K562 (cell line): ENCODE measurements at regions not wholly inside any gene's neighbourhood (a gene's known extent, or its start where the extent isn't known, plus 50 kb on each side); places are given as distances from the start of the nearest gene placed in this dataset.

Experiments used
- ATAC-seq: fragments of 200-7000 bp; cut with Tn5 transposase; 3 replicates; pipeline ENCODE4 v1.9.1; 2020; ENCODE audit warnings: moderate library complexity
- BruUV-seq: library from RNA; stranded (reverse); fragments of 400-500 nt; replicated peaks from 2 replicates; lab custom pipeline; 2021; lab: Mats Ljungman, UMichigan
- CTCF ChIA-PET: fragments of 300-600 bp; formaldehyde crosslinking; extraction: SDS; loops from one replicate; lab custom pipeline; 2021; ENCODE audit warnings: low intra/inter-chr PET ratio; lab: Yijun Ruan, JAX
- POLR2A ChIA-PET: fragments of 300-600, 350-650 bp; sonication (Branson Sonifier 250); formaldehyde crosslinking; extraction: SDS; loops from one replicate; lab custom pipeline; 2021; ENCODE audit warnings: antibody characterized with exemption, inconsistent platforms; lab: Yijun Ruan, JAX
- DNase-seq, 4 experiments: peaks; one replicate each; pipeline versions ENCODE4 v3.0.0 to v3.0.0-alpha.2; 2011 to 2018; ENCODE audit warnings: low spot score in 3 of 4, mixed read lengths in 3 of 4; ENCODE audit errors: extremely low read depth in 1 of 4
- FAIRE-seq: peaks from 2 replicates; lab custom pipeline; 2011; peaks lifted over from hg19 to GRCh38; lab: Jason Lieb, UNC
- H2AFZ ChIP-seq: 2 replicates; pipeline ENCODE4 v1.6.0; 2011; ENCODE audit warnings: low read depth, low read length, control low read depth, inconsistent platforms
- H3K27ac ChIP-seq: fragments of 200-600 bp; 3 replicates; pipeline ENCODE4 v1.8.0; 2011; ENCODE audit warnings: low read depth, mild to moderate bottlenecking, control low read depth, inconsistent platforms, low read length, moderate library complexity, mixed read lengths; ENCODE audit errors: extremely low read depth
- H3K27me3 ChIP-seq, 2 experiments: fragments of 300-600 bp in 1 of 2; 2 replicates in 1 of 2; 3 replicates in 1 of 2; pipeline versions ENCODE4 v1.6.0 to v1.8.0; 2011; ENCODE audit warnings: inconsistent platforms in 2 of 2, low read length in 2 of 2, mild to moderate bottlenecking in 1 of 2, mixed read lengths in 1 of 2, moderate library complexity in 1 of 2; ENCODE audit not compliant: control insufficient read depth in 2 of 2, insufficient read depth in 2 of 2
- H3K36me3 ChIP-seq: fragments of 300-600 bp; 3 replicates; pipeline ENCODE4 v1.8.0; 2011; ENCODE audit warnings: mild to moderate bottlenecking, low read length, inconsistent platforms; ENCODE audit not compliant: control insufficient read depth, insufficient read depth
- H3K4me1 ChIP-seq, 2 experiments: fragments of 200-600 bp in 1 of 2; replicated peaks in 1 of 2; 2 replicates in 1 of 2; 3 replicates in 1 of 2; pipeline versions ENCODE4 v1.5.1 to v1.8.0; 2011; ENCODE audit warnings: inconsistent platforms in 2 of 2, low read length in 2 of 2, mild to moderate bottlenecking in 1 of 2, mixed read lengths in 1 of 2, moderate library complexity in 1 of 2; ENCODE audit not compliant: control insufficient read depth in 2 of 2, insufficient read depth in 2 of 2
- H3K4me2 ChIP-seq: 2 replicates; pipeline ENCODE4 v1.6.1; 2011; ENCODE audit warnings: low read length, control low read depth, inconsistent platforms, mixed read lengths; ENCODE audit not compliant: insufficient read depth
- H3K4me3 ChIP-seq: fragments of 200-600 bp; sonication (generic), shearing (Covaris generic); 2 replicates; pipeline ENCODE4 v1.5.1; 2016; ENCODE audit warnings: control low read depth, inconsistent platforms
- H3K79me2 ChIP-seq: fragments of 200-600 bp; 3 replicates; pipeline ENCODE4 v1.8.0; 2011; ENCODE audit warnings: low read length, inconsistent platforms; ENCODE audit not compliant: control insufficient read depth, insufficient read depth
- H3K9ac ChIP-seq, 2 experiments: 2 replicates each; pipeline versions ENCODE4 v1.6.0 to v1.6.1; 2011; ENCODE audit warnings: low read depth in 2 of 2, low read length in 2 of 2, control low read depth in 1 of 2, inconsistent platforms in 1 of 2, mild to moderate bottlenecking in 1 of 2, mixed read lengths in 1 of 2; ENCODE audit not compliant: insufficient read depth in 1 of 2
- H3K9me1 ChIP-seq: one replicate; pipeline ENCODE4 v1.6.0; 2011; ENCODE audit warnings: inconsistent platforms, mild to moderate bottlenecking, low read length, moderate library complexity; ENCODE audit not compliant: control insufficient read depth, insufficient read depth
- H3K9me3 ChIP-seq: replicated peaks from 2 replicates; pipeline ENCODE4 v1.5.1; 2011; ENCODE audit warnings: low read depth, low read length, inconsistent platforms; ENCODE audit not compliant: control insufficient read depth, insufficient read depth
- H4K20me1 ChIP-seq: replicated peaks from 2 replicates; pipeline ENCODE4 v1.6.1; 2011; ENCODE audit warnings: low read length, inconsistent platforms, mixed read lengths; ENCODE audit not compliant: control insufficient read depth, insufficient read depth
- ARHGAP35 ChIP-seq: fragments of 450-650 bp; IDR thresholded peaks from 2 replicates; pipeline ENCODE4 v1.6.1; 2018; ENCODE audit not compliant: partially characterized antibody
- CREB1 ChIP-seq, 2 experiments: sonication (generic) in 1 of 2; formaldehyde crosslinking in 1 of 2; IDR thresholded peaks; 2 replicates each; pipeline versions ENCODE4 v1.6.1 to v1.8.0; 2012 to 2022; ENCODE audit warnings: inconsistent platforms in 1 of 2, mild to moderate bottlenecking in 1 of 2, missing genetic modification reagents in 1 of 2, moderate library complexity in 1 of 2
- CTBP1 ChIP-seq: fragments of 450-650 bp; IDR thresholded peaks from 2 replicates; pipeline ENCODE4 v1.6.1; 2016; ENCODE audit warnings: borderline replicate concordance
- DMBX1 ChIP-seq: fragments of 250-450 bp; sonication (Bioruptor Pico); IDR thresholded peaks from 2 replicates; pipeline ENCODE4 v1.8.0; 2022; ENCODE audit warnings: inconsistent platforms, mild to moderate bottlenecking, moderate library complexity, borderline replicate concordance
- EP400 ChIP-seq: fragments of 450-650 bp; IDR thresholded peaks from 2 replicates; pipeline ENCODE4 v1.6.1; 2017; ENCODE audit warnings: antibody characterized with exemption, mild to moderate bottlenecking, moderate library complexity
- GTF2A2 ChIP-seq: IDR thresholded peaks from 2 replicates; pipeline ENCODE4 v1.6.1; 2016; ENCODE audit warnings: mild to moderate bottlenecking, missing genetic modification characterization, missing compliant biosample characterization
- GTF2F1 ChIP-seq: IDR thresholded peaks from 2 replicates; pipeline ENCODE4 v1.6.1; 2011; ENCODE audit warnings: low read depth, low read length, improper control_type of control experiment
- HMG20B ChIP-seq: fragments of 250-450 bp; sonication (Bioruptor Pico); IDR thresholded peaks from 2 replicates; pipeline ENCODE4 v1.5.0; 2021; ENCODE audit warnings: mild to moderate bottlenecking
- MBD2 ChIP-seq: sonication (generic); IDR thresholded peaks from 2 replicates; pipeline ENCODE4 v1.6.1; 2016; ENCODE audit warnings: low read depth, borderline replicate concordance
- RFX5 ChIP-seq: IDR thresholded peaks from 2 replicates; pipeline ENCODE4 v1.6.1; 2011; ENCODE audit warnings: low read depth, mild to moderate bottlenecking, improper control_type of control experiment, low read length
- SMAD3 ChIP-seq: fragments of 450-650 bp; formaldehyde crosslinking; conservative IDR thresholded peaks from 2 replicates; pipeline ENCODE4 v1.4.0; 2020; ENCODE audit warnings: mild to moderate bottlenecking
- SRSF7 ChIP-seq: fragments of 200-400 bp; formaldehyde crosslinking; optimal IDR thresholded peaks from 2 replicates; pipeline ENCODE3; 2017; ENCODE audit warnings: mild to moderate bottlenecking, low read depth, low read length
- STAT5A ChIP-seq: IDR thresholded peaks from 2 replicates; pipeline ENCODE4 v1.6.1; 2012; ENCODE audit warnings: low read length, inconsistent platforms, borderline replicate concordance
- TEAD4 ChIP-seq, 2 experiments: sonication (generic) in 1 of 2; formaldehyde crosslinking in 1 of 2; IDR thresholded peaks; 2 replicates each; pipeline versions ENCODE4 v1.6.1 to v1.8.0; 2012 to 2022; ENCODE audit warnings: borderline replicate concordance in 1 of 2, inconsistent platforms in 1 of 2, low read length in 1 of 2, mild to moderate bottlenecking in 1 of 2, missing genetic modification reagents in 1 of 2
- ZEB2 ChIP-seq: fragments of 450-650 bp; IDR thresholded peaks from 2 replicates; pipeline ENCODE4 v1.6.1; 2016
- ZNF347 ChIP-seq: fragments of 450-650 bp; formaldehyde crosslinking; IDR thresholded peaks from 2 replicates; pipeline ENCODE4 v1.4.0; 2020; ENCODE audit warnings: low read depth, mild to moderate bottlenecking, moderate library complexity
- ZNF584 ChIP-seq: fragments of 200-800 bp; sonication (Bioruptor generic); IDR thresholded peaks from 2 replicates; pipeline ENCODE4 v1.6.1; 2016; ENCODE audit warnings: low read depth, mild to moderate bottlenecking, missing genetic modification characterization, missing compliant biosample characterization
- ZNF707 ChIP-seq: fragments of 250-450 bp; sonication (Bioruptor Pico); conservative IDR thresholded peaks from 2 replicates; pipeline ENCODE4 v1.8.0; 2022; ENCODE audit warnings: inconsistent platforms, mild to moderate bottlenecking, moderate library complexity
- ZNF778 ChIP-seq: fragments of 450-650 bp; formaldehyde crosslinking; IDR thresholded peaks from 2 replicates; pipeline ENCODE4 v1.4.0; 2020; ENCODE audit warnings: mild to moderate bottlenecking, moderate library complexity
- WGBS: fragments of 100-300 bp; shearing (Covaris generic); methylation state at CpG from one replicate; pipeline ENCODE4 v1.1.6; 2016; ENCODE audit warnings: low coverage, mixed read lengths; ENCODE audit not compliant: insufficient coverage; ENCODE audit errors: missing lambda C conversion rate; 5-methylcytosine and 5-hydroxymethylcytosine counted together
- in situ Hi-C: fragments of 300-500 bp; cut with MboI; formaldehyde crosslinking; loops from 4 replicates; pipeline ENCODE4 v1.15.0; 2018; ENCODE audit warnings: inconsistent platforms, mixed read lengths
- intact Hi-C: fragments of 100-400 bp; cut with micrococcal nuclease; formaldehyde crosslinking; loops from 2 replicates; pipeline ENCODE4 v1.14.2; 2022
- TF ChIP-seq, protein P1 (sequence below): IDR thresholded peaks from 2 replicates; pipeline ENCODE4 v1.6.1; 2014; ENCODE audit warnings: antibody characterized with exemption

GRCh38 chr3:127367593-127367992 lies 79.7 kb upstream of the PRR20G start:
- Histone ChIP-seq H4K20me1 (no peaks in the 10 kb centered on the region), H3K4me2 (no peak overlapping the region), H3K9ac (no peak overlapping the region), H2AFZ (no peak overlapping the region), H3K9me3 (no peaks in the 10 kb centered on the region), H3K4me1 (no peaks in the 10 kb centered on the region), H3K27ac (no peak overlapping the region), H3K9me1 (no peaks in the 10 kb centered on the region), H3K4me3 (no peak overlapping the region), H3K36me3 (no peaks in the 10 kb centered on the region), H3K27me3 (no peaks in the 10 kb centered on the region; a peak in 1 of 5 replicates), H3K79me2 (no peaks in the 10 kb centered on the region)
- BruUV-seq: no TSS peak
- POLR2A ChIA-PET: no interaction called here
- FAIRE-seq (no peak), ATAC-seq (no peak), DNase-seq (no peak)
- CTCF ChIA-PET: no interaction called here
- intact Hi-C loops (no loop called here), in situ Hi-C loops (no loop called here)
- TF ChIP-seq CREB1 (IDR thresholded peaks at IDR 0.05): no peak
- TF ChIP-seq CREB1 (CRISPR knock-in tag; IDR thresholded peaks at IDR 0.05): no peak
- no peak for TF ChIP-seq EP400
- no peak for TF ChIP-seq ZNF778
- no peak for TF ChIP-seq ZEB2
- no peak for TF ChIP-seq ARHGAP35
- no peak for TF ChIP-seq DMBX1 (CRISPR knock-in tag)
- no peak for TF ChIP-seq CTBP1
- no peak for TF ChIP-seq RFX5
- no peak for TF ChIP-seq MBD2
- TF ChIP-seq GTF2F1: no peak
- TF ChIP-seq SRSF7: no peak
- no peak for TF ChIP-seq ZNF584
- no peak for TF ChIP-seq HMG20B
- no peak for TF ChIP-seq ZNF707
- TF ChIP-seq SMAD3: no peak
- TF ChIP-seq ZNF347 (CRISPR knock-in tag): no peak
- no peak for TF ChIP-seq TEAD4 (IDR thresholded peaks at IDR 0.05; ENCODE audit: low read length)
- no peak for TF ChIP-seq TEAD4 (CRISPR knock-in tag; IDR thresholded peaks at IDR 0.05; ENCODE audit: borderline replicate concordance)
- TF ChIP-seq, protein P1, sequence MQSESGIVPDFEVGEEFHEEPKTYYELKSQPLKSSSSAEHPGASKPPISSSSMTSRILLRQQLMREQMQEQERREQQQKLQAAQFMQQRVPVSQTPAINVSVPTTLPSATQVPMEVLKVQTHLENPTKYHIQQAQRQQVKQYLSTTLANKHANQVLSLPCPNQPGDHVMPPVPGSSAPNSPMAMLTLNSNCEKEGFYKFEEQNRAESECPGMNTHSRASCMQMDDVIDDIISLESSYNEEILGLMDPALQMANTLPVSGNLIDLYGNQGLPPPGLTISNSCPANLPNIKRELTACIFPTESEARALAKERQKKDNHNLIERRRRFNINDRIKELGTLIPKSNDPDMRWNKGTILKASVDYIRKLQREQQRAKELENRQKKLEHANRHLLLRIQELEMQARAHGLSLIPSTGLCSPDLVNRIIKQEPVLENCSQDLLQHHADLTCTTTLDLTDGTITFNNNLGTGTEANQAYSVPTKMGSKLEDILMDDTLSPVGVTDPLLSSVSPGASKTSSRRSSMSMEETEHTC: no peak
- TF ChIP-seq STAT5A: no peak
- no peak for TF ChIP-seq GTF2A2 (tag)
- 3% methylated on average over 11 of the region's 13 CpGs for WGBS
